C4-2B (cell line): ENCODE measurements at regions not wholly inside any gene's neighbourhood (a gene's known extent, or its start where the extent isn't known, plus 50 kb on each side); places are given as distances from the start of the nearest gene placed in this dataset.
"Not testable (repeated sequence)": the region's sequence is repeated elsewhere in the genome, so short reads cannot be mapped to it uniquely, and the experiment has no call there.

Experiments used
- H3K27ac ChIP-seq: fragments of 450-650 bp; 2 replicates; pipeline ENCODE4 v1.5.1; 2017
- CTCF ChIP-seq: fragments of 450-650 bp; conservative IDR thresholded peaks from 2 replicates; pipeline ENCODE4 v1.5.1; 2017; ENCODE audit warnings: mild to moderate bottlenecking
- ZFX ChIP-seq: fragments of 450-650 bp; IDR thresholded peaks from 2 replicates; pipeline ENCODE4 v1.6.1; 2017

GRCh38 chr7:357531-358209, 67.7 kb downstream of the FOXL3 start:
- no peak overlapping the region for H3K27ac ChIP-seq
- TF ChIP-seq ZFX, result no peak
- TF ChIP-seq CTCF, result no peak

DNA sequence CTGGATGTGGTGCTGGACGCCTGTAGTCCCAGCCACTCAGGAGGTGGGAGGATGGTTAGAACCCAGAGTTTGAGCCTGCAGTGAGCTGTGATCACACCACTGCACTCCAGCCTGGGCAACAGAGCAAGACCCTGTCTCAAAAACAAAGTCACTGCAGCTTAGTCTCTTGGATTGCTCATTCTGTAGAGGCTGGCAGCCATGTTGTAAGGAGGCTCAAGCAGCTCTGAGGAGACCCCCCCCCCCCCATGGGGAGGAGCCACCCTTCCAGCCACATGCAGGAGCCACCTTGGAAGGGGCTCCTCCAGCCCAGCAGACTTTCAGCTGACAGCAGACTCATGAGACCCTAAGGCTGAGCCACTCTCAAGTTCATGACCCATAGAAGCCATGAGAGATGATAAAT, 68.4 kb downstream of the FOXL3 start:
- no peak for TF ChIP-seq CTCF
- no peak for TF ChIP-seq ZFX
- no peak overlapping the region for H3K27ac ChIP-seq

DNA sequence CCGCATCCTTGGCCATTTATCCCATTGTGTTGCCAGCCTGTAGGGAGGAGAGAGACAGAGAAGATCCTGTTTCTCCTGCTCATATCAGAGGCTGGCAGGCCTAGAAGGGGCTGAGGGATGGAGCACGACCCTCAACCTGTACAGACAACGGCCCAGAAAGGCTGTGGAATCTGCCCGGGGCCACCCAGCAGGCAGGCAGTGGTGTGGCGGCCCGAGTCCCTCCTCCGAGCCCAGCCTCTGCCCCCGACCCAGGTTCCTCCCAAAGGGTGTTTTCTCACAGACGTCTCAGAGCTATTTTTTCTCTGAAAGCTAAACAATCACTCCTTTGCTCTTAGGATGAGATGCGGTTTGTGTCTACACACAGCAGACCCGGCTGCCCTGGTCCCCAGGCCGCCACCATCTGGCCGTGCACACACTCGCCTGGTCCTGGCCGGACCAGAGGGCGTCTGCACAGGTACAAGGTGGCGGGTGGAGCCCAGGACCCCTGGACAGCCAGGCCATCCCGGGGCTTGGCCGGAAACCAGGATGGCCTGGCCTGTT, 69.3 kb downstream of the FOXL3 start:
- TF ChIP-seq ZFX, result no peak
- no peak for TF ChIP-seq CTCF
- H3K27ac ChIP-seq, result no peak overlapping the region

GRCh38 chr7:359766-360361, 69.9 kb downstream of the FOXL3 start:
- no peak for TF ChIP-seq ZFX
- TF ChIP-seq CTCF, result no peak
- no peak overlapping the region for H3K27ac ChIP-seq

DNA sequence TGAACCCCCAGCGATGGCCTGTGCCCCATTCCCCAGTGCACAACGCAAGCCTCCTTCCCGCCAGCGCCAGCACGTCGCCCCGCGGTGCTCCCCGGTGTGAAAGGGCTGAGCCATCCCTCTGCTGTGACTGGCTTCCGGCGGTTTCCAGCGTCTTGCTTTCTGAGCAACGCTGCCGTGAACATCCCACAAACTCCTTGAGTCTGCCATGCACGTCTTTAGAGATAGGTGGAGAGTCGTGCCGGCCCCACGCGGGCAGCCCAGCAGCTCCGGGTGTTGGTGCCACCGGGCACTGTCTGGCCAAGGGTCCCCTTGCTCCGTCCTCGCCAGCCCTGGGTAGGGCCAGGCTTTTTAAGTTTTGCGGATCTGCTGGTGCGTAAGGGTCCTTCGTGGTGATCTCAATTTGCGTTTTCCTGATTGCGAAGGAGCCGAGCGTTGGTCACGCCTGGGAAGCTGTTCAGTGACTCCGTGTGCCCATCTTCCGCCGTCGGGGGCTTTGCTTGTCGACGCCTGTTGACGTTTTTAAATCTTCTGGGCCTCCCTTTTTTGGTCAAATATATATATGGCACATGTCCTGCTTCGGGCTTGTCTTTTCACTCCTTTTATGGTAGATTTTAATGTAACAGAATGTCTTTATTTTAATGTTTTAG, 70.6 kb downstream of the FOXL3 start:
- TF ChIP-seq CTCF (no peak), ZFX (no peak)
- H3K27ac ChIP-seq, result no peak overlapping the region

DNA sequence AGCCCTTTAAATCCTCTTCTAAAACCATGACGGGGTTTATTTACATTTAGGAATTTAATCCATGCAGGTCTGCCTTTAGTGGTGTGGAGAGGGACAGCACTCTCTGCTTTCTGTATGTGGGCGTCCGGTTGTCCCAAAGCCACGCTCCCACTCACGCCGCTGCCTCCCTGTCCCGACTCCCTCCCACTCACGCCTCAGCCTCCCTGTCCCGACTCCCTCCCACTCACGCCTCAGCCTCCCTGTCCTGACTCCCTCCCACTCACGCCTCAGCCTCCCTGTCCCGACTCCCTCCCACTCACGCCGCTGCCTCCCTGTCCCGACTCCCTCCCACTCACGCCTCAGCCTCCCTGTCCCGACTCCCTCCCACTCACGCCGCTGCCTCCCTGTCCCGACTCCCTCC, 71.2 kb downstream of the FOXL3 start:
- not testable (repeated sequence) for H3K27ac ChIP-seq

DNA sequence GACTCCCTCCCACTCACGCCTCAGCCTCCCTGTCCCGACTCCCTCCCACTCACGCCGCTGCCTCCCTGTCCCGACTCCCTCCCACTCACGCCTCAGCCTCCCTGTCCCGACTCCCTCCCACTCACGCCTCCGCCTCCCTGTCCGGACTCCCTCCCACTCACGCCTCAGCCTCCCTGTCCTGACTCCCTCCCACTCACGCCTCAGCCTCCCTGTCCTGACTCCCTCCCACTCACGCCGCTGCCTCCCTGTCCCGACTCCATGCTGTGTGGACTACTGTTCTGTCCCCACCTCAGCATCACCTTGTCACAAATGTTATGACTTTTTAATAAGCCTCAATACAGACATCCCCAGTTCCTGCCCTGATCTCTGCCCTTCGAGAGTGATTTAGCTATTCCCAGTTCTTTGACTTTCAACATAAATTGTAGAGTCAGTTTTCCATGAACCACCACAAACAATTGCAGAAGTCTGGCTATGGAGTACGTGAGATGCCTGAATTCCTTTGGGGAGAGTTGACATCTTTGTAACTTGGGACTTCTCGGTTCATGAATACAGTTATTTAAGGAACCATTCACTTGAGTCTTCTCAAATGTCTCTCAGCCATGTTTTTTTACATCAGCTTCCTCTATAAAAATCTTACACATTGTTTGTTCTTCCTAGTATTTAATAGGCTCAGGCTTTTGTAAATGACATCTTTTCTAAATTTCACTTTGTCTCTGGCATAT, 71.9 kb downstream of the FOXL3 start:
- H3K27ac ChIP-seq, result no peak overlapping the region
- no peak for TF ChIP-seq CTCF
- TF ChIP-seq ZFX, result no peak
